Fibroblast of skin of right quadriceps (primary cell): ENCODE measurements at regions not wholly inside any gene's neighbourhood (a gene's known extent, or its start where the extent isn't known, plus 50 kb on each side); places are given as distances from the start of the nearest gene placed in this dataset.
"Not testable (repeated sequence)": the region's sequence is repeated elsewhere in the genome, so short reads cannot be mapped to it uniquely, and the experiment has no call there.

ENCODE experiments used
- DNase-seq: peaks from one replicate; pipeline ENCODE4 v3.0.0-alpha.2; 2013

DNA sequence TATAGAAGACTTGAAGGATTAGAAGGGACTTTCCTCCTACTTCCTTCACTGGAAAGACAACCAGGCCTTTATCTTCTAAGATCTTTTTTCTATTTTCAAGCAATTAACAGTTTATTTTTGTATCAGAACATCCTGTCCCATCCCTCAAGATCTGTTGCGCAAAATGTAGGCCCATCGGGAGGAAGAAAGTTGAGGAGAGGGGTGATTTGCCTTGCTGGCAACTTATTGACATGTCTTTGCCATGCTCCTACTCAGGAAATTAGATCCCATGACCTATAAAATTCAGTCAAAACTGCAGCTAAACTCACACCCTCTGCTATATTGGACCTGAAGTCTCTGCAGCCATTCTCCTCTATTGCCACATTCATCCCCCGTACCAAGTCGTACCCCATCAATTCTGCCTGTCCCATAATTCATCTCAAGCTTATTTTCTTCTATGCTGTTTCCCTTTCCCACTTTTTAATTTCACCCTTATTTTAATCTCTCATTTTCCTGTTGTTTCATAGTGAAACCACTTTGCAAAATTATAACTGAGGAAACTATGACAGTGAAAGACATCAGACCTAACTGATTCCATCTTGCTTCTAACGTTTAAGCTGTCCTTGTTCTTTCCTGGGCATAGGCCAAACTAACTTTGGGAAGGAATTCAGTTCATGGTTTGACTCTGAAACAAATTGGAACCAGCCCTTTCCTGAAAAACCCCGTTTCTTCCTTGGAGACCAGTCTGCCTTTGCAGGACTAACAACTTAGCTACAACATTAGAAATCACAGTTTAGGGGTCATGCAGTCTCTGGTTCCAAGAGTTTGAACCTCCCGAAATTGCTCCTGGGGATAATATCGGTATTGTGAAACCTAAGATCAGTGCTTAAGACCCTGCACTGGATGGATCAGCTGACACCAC, 195.7 kb upstream of the PTBP2 start:
- DNase-seq, result no peak

DNA sequence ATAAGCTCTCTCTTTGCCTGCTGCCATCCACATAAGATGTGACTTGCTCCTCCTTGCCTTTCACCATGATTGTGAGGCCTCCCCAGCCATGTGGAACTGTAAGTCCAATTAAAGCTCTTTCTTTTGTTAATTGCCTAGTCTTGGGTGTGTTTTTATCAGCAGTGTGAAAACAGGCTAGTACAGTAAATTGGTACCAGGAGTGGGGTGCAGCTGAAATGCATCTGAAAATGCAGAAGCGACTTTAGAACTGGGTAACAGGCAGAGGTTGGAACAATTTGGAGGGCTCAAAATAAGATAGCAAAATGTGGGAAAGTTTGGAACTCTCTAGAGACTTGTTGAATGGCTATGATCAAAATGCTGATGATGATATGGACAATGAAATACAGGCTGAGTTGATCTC, 192.9 kb upstream of the PTBP2 start:
- not testable (repeated sequence) for DNase-seq

DNA sequence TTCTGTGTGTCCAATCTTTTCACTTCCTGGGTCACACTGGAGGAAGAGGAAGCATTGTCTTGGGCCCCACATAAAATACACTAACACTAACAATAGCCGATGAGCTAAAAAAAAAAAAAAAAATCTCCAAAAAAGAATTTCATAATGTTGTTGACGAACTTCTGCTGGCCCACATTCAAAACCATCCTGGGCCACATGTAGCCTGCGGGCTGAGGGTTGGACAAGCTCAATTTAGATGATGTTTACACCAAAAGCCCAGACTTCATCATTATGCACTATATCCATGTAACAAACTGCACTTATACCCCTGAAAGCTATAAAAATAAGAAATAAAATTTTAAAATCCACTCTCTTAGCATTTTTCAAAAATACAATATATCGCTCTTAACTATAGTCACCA, 187.8 kb upstream of the PTBP2 start:
- no peak for DNase-seq

DNA sequence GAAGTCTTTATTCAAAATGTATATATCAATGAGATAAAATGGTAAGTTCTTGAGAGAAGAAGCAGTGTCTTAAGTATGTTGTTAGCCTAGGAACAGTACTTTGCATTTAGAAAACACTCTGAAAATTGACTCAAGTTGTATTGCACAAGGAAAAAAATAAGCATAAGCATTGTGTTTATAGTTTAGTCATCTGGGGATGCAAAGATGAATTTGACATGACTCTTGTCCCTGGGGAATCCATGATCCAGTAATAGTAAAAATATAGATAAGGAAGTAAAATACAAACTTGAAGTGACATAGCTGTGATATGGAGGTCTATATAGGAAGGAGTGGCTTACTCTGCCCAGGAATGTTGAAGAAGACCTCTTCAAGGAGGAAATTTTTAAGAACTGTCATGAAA, 185.0 kb upstream of the PTBP2 start:
- peak; percentile 34 for DNase-seq

DNA sequence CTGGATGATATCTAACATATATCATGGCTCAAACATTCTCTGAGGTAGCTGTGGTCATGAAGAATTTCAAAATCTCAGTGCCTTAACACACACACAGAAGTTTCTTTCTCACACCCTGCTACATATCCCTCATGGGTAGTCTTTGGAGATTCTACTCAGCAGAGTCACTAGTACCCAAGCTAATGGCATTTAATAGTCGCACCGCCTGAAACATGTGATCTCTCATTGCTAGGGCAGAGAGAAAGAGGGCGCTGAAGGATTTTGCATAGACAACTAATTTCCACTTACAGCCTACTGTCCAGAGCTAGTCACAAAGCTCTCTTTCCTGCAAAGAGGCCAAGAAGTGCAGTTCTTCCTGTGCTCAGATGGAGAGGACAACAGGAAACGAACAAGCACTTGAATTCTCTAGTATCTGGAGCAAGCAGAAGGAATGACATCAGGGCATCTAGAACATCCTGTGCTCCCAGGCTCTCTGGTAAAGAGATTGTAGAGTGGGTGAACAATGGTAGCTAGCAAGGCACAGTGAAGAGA, 183.4 kb upstream of the PTBP2 start:
- peak; percentile 76 for DNase-seq

DNA sequence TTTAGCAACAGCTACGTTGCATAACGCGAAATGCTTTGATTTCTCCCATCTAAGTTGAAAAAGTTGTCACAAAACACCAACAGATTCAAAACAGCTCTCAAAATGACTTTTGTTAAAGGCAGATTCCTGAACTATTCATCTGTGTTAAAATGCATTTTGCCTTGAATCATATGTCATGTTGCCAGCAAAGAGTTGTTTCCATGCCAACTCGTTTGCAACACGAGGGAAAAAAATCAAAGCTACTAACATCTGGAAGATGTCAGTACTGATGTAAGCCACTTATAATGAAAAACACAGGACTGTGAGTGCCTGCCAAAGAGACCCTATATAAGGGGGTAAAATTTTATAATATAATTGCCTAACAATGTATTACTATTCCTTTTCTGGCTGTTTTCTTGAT, 182.7 kb upstream of the PTBP2 start:
- DNase-seq, result peak; percentile 97

DNA sequence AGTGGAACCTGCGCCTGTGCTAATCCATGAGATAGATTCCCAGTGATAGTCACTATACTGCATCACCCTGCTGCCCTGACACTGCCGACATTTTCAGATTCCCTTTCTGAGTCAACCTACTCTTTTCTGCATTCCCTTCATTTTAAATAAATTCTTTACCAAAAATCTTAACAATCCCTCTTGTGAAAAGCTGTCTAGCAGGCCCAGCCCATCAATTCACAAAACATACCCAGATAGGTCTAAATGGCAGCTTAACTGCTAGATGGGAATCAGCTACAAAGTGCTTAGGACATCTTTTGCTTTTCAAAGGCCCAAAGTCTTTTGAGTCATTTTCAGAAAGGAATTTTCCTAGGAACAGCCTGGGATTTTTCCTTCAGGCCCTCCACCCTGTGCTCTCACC, 180.1 kb upstream of the PTBP2 start:
- DNase-seq, result no peak

GRCh38 chr1:96544051-96544830, 177.3 kb upstream of the PTBP2 start:
- no peak for DNase-seq

- DNase-seq, result no peak
Observed at GRCh38 chr1:96544831-96545221, 176.8 kb upstream of the PTBP2 start.

DNA sequence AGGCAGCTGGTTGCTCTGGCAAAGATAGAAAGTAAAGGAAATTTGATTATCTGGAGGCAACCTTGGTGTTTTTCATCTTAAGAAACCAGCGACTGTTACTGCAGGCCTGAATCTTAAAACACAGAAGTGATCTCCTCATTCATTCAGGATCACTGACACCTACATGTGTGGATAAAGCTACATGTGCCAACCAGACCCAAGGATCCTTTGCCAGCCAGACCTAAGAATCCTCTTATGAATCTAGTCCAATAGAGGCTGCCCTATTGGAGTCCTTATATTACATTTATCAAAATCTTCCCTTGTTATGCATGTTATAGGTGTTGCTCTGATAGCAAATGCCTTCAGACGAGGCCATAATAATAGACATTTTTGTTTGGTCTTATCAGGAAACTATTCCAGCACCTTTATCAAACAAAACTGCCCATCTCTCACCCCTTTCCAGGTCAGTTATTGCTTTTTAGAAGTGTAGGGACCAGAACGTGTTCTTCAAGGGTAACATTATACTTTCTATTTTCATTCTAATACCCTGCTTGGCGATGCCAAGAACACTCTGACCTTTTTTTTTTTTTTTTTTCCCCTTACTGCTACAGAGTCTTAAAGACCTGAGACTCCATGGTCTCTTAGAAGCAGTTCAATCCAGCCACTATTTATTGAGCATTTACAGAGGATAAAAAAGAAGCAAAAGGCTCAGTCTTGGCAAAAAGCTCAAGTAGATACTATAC, 175.5 kb upstream of the PTBP2 start:
- no peak for DNase-seq

DNA sequence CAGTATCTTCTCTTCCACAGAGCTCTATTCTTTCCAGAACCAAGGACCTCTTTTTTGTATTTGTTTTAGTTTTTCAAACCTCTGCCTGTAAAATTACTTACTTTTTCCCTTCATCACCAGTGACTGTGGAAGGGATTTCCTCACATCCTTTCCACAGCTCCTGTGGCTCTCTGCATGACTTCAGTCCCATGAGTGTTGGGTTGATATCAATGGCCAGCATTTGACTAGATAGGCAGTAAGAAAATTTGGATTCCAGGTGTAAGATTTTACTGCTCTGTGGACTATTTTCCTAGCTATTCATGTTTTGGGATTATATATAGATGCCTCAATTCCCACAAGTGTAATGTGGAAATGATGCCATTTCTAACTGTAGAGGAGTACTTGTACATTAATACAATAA, 171.5 kb upstream of the PTBP2 start:
- DNase-seq, result no peak

DNA sequence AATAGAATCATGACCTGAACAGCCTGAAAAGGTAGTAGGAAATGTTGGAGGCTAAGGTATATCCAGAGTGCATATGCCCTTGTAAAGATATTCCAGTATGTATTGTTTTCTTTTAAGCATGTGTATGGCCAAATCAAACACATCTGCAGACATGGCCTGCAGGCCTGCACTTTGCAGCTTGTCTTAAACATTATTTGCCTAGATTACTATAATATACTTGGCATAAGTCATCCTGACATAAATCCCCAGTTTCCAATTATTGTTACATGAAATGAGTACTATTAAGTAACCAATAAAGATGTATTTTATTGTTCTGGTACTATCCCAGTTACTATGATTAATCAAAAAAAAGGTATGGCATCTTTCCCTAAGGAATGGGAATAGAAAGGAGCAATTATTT, 169.1 kb upstream of the PTBP2 start:
- no peak for DNase-seq

DNA sequence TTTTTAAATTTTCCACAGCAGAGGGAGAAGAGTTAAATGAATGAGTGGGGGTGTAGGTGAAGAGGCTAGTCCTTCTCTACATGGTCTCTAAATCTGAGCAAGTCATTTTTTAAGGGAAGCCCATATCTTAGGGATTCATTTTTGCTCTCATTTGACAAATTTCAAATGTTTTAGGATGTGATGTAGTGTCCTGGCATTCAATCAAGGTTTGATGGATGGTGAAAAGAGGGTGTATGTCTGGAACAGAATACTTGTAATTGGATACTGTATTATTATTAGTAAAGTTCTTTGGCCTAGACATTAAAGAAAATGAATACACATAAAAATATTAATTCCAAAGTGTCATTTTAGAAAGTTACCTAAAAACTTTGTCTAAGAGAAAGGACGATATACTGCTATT, 167.8 kb upstream of the PTBP2 start:
- no peak for DNase-seq

DNA sequence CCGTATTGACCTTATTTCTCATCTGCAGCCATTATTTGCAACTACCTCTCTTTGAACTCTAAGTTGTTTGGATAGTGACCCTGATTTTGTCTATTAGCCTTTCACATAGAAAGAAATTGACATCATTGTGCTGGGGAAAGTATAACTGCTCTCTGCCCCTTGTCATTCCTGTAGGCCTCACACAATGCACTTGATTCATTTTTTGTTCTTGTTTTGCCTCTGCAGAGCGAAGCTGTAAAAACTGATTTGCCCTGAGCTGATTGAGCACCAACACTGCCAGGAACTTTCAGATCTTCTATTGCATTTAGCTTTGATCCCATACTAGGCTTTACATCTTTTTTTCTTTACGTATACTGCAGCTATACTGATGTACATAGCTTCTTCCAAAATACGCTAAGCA, 167.2 kb upstream of the PTBP2 start:
- DNase-seq, result no peak

- DNase-seq, result peak; percentile 10
Observed at GRCh38 chr1:96557336-96557735, 164.2 kb upstream of the PTBP2 start.

DNA sequence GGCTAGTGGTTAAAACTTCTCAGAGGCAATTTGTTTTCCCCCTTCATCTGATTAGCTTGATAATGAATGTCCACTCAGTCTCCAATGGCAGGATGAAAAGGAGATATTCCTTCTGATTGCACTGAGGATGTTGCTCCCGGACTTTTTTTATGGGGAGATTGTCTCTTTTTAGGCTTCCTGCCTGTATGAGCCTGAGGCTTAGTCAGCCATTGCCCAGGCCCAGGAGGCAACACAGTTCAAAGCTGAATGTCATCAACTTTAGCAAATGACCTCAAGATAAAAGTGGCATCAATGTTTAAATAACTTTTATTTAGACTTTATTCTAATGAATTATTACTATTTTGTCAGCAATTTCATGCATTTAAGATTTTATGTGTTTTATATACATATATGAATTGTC, 162.9 kb upstream of the PTBP2 start:
- no peak for DNase-seq

DNA sequence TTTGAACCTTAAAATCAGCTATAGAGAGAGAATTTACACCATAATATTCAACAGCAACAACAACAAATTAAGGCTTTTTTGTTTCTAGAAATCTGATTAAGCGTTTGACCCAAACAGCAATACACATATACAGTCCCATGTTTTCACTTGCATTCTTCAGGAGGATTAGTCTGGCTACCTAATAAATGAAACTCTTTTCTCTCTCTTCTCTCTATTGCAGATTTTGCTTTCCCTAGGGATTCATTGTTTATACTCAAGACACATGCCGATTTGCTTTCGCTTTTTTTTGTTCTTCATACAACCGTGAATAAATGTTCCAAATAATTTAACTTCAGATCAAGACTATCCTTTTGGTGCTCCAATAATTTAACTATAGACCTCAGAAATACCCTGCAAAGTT, 162.4 kb upstream of the PTBP2 start:
- no peak for DNase-seq

- DNase-seq, result peak; percentile 97
Observed at GRCh38 chr1:96559707-96560596, 161.6 kb upstream of the PTBP2 start.

DNA sequence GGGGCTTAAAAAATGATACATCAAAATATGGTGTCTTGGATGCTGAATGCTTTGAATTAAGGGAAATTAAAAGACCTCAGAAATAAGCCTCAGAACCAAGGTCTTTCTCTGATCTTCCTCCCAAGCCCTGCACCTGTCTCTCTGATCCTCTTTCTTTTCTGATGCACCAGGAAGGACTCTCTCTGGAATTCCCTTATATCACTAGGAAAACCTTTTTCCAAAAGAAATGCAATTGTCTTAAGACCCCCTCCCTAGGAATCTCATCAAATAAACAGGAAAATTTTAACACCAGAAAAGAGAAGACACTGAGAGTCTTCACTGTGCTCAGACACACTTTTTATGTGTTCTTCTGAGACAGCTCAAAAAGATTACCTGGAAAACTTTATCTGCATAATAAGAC, 159.5 kb upstream of the PTBP2 start:
- no peak for DNase-seq

DNA sequence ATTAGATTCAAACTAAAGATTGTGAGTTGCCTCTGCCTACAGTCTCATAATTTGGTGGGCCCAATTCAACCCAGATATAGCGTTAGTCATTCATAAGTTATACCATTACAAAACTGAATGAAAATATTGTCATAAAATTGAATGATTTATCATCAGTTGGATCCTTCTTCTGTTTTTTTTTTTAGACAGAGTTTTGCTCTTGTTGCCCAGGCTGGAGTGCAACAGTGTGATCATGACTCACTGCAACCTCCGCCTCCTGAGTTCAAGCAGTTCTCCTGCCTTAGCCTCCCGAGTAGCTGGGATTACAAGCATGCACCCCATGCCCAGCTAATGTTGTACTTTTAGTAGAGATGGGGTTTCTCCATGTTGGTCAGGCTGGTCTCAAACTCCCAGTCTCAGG, 157.2 kb upstream of the PTBP2 start:
- not testable (repeated sequence) for DNase-seq

- no peak for DNase-seq
Observed at GRCh38 chr1:96565546-96565945, 156.0 kb upstream of the PTBP2 start.

DNA sequence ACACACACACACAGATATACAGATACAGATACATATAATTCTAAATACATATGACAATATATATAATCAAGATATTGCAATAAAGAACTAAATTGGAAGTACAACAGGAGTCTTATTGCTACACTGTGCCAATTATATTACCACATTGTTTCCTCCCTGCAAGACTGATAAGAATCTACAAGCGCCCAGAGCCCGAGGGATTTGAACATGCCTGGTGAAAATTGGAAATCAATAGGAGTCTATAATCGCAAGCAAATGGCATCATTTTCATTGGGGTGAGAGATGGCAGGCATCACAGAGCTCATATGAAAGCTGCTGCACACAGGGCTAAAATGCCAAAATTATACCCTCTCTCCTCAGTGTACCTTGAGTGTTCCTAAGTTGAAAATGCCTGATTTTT, 152.9 kb upstream of the PTBP2 start:
- DNase-seq, result no peak
